NCI-H2196 treated with DMSO at 0.1 percent for 48 hours (cell line): ENCODE measurements at regions not wholly inside any gene's neighbourhood (a gene's known extent, or its start where the extent isn't known, plus 50 kb on each side); places are given as distances from the start of the nearest gene placed in this dataset.
"Not testable (repeated sequence)": the region's sequence is repeated elsewhere in the genome, so short reads cannot be mapped to it uniquely, and the experiment has no call there.

Experiments
- DNase-seq: peaks from one replicate; lab custom pipeline; 2025; ENCODE audit not compliant: unreplicated experiment; lab: John Stamatoyannopoulos, UW

DNA sequence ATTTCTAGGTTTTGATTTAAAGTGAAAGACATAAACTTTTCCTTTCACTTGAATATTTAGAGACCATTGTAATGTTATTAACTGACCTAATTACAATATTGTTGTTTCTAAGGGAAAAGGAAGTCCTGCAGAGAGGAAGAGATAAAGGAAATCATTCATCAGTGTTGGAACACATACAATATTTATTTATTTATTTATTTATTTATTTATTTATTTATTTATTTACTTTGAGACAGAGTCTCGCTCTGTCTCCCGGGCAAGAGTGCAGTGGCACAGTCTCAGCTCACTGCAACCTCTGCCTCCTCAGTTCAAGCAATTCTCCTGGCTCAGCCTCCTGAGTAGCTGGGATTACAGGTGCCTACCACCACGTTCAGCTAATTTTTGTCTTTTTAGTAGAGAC, 668.6 kb upstream of the NEGR1 start:
- not testable (repeated sequence) for DNase-seq

DNA sequence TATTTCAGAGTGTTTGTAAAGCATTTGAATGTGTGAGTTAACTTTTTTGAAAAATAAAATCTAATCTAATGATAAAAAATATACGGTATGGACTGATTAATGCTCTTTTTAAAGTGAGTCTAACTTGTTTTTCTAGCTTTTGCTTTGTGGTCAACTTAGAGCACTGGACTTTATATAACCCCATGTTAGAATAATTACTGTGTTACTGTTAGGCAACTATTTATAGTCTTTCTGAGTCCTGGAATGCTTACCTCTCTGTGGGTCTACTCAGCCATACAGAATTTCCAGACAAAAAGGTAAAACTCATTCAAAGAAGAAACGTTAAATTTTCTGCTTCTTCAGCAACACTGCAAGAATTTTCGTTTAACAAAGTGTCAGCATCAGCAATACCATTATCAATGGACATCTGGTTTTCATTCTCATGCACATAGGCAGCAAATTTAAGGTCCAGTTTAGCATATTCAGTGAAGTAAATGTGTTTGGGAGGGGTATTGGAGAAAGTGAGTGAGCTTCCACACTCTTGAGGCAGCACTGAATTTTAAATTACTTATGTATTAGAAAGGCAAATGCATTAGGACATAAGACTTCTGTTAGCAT, 664.7 kb upstream of the NEGR1 start:
- DNase-seq = no peak

DNA sequence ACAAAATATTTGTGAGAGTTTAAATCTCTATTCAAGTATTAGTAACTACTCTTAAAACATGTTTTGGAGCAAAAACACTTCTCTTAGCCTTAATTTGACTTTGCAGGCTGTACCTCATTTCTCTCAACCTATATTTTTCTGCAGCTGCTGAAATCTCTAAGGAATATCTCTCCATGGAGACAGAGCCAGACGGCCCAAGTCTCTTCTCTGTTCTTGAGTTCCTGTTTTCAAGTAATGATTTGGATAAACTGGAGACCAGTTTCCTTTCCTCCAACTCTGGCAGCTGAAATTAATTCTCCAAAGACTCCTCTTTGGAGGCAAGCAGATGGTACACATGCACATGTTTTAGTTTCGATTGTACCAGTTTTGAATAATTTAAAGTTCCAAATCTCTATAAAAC, 659.7 kb upstream of the NEGR1 start:
- DNase-seq = no peak

DNA sequence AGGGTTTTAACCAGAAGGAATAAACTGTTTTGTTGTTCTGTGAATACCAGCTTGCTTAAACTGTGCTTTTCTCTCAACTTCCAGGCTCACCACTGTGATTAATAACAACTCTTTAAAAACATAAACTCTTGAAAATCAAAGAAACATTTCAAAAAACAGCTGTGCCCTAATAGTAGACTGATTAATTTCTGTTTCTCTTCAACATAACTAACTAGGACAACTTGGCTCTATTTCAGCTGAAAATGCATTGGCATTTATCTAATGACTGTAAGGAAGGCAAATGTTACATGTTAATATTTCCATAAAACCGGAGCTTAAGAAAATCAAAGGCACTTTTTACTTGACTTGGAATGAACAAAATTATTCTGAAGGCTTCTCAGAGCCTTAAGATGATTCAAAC, 656.1 kb upstream of the NEGR1 start:
- no peak for DNase-seq

DNA sequence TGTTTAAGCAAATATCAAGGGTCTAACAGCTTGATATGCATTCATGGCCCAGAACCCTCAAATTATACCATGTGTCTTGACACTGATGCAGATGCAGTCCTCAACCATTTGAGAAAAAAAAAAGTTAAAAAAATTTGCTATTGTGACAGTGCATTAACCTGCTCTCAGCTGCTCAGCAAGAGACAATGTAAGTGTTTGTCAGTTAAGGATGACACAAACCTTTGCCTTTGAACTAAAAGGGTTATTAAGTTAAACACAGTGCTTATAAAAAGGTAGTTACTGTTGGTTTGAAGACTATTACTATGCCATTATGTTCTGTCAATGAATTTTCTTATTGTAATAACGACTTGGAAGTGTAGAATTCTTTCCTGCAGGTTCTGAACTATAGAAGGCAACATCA, 655.6 kb upstream of the NEGR1 start:
- no peak for DNase-seq

DNA sequence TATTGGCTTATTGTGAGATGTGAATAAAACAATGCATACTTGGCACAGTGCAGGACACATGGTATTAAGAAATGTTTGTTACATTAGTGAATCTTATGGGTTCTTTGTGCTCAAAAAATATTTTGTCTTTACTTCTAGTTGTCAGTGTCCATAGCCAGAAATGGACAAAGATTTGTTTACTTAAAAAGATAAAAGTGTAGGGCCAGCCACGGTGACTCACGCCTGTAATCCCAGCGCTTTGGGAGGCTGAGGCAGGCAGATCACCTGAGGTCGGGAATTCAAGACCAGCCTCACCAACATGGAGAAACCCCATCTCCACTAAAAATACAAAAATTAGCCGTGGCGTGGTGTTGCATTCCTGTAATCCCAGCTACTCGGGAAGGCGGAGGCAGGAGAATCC, 654.6 kb upstream of the NEGR1 start:
- no peak for DNase-seq

DNA sequence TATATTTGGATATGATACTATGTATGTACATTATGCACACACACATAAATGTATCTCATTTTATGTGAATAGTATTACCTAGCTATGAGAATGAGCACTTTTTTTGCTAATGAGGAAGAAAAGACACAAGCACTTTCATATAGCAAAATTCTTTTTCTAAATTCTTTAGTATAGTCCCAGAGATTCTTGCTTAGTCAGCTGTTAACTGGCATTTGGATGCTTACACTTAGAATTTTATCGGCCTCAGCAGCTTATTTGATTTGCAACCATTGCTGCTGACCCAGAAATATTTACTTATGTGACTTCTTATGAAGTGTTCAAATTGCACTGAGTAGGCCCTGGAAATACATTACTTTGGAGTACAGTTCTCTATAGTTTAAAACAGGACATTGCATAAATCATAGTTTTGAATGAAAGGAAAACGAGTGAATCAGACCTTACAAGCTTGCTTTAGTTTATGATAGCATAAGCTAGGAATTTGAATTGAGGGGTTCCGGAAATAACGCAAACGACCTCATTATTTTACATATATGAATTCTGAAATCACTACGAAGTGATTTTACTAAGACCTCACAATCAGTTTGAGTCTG, 653.9 kb upstream of the NEGR1 start:
- no peak for DNase-seq

DNA sequence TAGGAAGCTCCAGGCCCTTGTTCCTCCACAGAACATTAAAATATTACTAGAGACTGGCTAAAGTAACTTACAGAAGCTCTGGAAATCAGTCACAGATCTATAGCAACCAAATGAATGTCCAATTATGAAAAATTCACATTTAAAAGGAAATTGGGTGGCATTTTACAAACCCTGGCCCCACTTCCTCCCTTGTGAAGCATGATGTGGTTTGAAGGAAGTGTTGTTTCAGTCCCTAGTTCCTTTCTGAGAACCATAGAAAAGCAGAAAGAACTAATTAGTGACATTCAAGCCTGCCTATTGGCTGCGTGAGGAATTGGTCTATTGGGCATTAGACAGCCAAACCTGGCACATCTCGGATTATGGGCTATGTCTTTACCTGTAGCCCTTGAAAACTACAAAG, 649.7 kb upstream of the NEGR1 start:
- DNase-seq = no peak

DNA sequence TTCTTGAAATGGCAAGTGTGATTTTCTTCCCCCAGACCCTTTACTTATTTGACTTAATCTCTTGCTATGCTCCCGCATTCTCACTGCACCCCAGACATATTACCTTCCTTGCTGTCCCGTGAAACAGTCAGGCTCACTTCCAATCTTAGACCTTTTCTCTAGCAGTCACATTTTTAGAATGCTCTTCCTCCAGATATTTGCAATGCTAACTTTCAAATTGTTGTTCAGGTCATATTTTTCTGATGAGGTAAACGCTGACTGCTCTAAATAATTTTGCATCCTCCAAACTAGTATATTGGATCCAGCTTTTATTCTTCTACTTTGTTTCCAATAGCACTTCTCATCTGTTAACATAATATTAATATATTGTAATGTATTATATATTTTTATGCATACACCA, 648.2 kb upstream of the NEGR1 start:
- no peak for DNase-seq

DNA sequence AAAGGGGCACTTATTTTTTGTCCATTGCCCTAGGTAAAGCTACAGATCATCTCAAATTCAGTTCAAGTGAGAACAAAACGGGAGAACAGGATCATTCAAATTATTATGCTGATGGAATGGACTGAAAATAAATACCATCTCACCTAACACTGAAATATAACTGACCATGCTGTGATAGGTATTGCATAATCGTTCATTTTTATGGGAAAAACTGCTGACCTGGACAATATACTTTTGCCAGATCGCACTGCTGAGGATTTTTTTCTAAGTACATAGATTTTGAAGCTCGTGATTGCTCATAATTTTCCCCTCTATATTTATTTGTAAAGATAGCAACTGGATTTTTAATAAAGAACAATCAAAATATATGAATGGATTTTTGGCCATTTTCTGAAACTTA, 636.6 kb upstream of the NEGR1 start:
- DNase-seq = no peak

DNA sequence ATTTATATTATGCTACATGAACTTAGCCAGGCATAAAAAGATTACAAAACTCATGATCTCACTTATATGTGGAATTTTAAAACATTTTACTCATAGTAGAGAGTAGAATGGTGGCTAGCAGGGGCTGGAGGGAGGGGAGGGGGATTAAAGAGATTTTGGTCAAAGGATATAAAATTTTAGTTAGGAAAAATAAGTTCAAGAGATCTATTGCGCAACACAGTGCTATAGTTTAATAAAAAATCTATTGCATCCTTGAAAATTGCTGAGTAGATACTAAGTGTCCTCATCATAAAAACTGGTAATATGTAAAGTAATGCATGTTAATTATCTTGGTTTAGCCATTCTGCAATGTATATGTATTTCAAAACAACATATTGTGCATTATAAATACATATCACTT, 635.6 kb upstream of the NEGR1 start:
- no peak for DNase-seq

DNA sequence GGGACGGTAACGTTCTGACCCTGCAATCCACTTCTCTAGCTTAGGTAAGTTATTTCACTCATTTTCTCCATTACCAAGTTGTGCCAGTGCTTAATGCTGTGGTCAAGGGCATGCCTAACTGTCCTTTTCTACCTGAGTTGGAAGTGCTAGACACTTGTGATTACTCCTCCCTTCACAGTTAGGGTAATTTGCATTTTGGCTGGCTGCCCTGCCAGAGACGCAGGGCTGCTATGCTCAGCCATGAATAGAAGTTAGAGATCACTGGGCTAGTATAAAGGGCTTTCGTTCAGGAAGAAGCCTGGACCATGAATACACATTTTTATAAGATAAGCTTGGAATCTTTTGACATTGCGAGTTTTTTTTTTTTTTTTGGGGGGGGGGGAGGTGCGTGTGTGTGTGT, 633.2 kb upstream of the NEGR1 start:
- no peak for DNase-seq

DNA sequence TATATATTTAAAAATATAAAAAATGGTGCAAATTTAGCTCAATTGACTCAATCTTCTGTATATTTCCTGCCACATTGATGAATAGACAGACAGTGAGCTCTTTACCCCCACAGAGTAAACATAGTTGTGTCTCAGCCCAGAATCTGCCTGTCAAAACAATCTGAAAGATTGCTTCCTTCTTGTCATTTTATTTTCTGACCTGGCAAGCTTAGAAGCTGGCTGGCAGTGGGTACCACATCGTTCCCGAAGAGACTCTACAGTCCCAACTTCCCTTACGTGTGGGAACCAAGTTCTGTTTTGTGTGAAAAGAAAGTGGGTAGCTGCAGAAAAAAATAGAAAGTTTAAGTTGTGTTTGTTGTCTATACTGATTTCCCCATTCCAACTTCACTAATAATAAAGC, 629.3 kb upstream of the NEGR1 start:
- DNase-seq = no peak

DNA sequence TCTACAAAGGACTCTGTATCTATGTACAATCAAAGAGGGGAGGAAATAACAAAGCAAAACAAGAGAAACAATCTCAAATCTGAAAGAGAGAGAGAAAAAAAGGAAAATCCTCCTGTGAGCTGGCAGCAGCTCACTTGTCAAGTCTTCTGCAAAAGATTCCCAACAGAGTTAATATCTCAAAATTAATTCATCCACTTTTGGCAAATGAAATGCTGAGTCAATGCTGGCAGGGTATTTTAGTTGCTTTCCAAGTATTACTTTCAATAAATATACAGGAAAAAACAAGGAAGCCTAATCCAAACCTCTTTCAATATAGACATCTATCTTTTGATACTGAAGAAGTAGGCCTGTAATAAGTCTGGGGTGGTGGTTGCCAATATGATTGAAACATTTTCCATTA, 613.9 kb upstream of the NEGR1 start:
- DNase-seq = no peak

DNA sequence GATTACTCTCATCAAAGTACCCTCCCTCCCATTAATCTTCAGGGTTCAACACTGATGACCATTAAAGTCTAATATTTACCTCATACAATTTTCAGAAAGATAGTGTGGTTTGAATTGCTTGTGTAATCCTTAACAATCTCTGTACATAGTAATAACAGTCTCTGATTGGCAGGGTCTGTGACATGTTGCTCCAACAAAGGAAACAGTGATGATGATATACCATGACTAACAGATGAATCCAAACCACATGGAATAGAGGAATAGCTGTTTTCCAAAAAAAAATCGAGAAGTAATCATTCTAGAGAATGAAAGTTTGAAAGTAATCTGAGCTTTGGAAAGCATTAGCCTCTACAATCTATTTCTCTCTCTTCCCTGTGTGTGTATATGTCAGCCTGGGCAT, 610.1 kb upstream of the NEGR1 start:
- no peak for DNase-seq

DNA sequence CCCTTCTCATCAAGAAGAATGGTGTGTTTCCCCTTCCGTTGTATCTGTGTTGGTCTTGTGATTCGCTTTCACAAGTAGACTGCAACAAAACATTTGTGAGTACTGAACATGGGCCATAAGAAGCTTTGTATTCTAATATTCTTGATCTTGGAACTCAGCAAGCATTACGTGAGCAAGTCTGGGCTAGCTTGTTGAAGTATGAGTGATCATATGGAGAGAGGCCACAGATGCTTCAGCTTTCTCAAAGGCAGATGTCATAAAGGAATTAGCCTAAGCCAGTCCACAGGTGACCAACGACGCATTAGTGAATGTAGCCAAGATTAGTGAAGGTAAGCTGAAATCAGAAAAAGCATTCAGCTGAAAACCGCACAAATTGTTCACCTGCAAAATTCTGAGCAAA, 609.6 kb upstream of the NEGR1 start:
- DNase-seq = no peak

DNA sequence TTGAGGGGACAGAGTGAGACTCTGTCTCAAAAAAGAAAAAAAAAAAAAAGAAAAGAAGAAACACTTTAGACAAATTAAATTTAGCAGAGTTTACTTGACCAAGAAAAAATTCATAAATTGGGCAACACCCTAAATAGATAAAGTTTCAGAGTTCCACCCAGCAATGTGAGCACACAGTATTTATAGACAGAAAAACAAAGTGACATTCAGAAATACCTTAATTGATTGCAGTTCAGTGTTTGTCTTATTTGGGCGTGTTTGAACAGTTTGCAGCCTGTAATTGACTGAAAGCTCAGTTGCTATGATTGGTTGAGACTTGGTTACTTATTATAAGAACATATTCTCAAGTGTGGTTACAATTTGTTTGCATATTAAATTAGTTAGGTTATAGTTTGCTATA, 603.5 kb upstream of the NEGR1 start:
- DNase-seq = no peak

DNA sequence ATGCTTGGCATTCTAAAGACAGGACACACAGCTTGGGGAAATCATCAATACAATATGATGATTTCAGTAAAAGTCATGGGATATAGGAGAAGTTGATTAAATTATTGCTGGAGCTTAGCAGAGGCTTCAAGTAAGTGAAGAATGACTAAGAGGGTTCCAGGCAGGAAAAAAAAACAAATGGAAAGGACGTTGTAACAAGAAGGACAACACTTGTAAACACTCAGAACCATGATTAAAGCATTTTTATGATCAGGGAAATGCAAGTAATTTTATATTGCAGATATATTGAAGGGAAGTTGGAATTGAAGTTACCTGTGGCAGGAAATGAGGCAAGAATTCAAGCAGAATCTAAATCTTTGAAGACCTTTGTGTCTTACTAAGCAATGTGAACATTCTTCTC, 602.7 kb upstream of the NEGR1 start:
- no peak for DNase-seq

DNA sequence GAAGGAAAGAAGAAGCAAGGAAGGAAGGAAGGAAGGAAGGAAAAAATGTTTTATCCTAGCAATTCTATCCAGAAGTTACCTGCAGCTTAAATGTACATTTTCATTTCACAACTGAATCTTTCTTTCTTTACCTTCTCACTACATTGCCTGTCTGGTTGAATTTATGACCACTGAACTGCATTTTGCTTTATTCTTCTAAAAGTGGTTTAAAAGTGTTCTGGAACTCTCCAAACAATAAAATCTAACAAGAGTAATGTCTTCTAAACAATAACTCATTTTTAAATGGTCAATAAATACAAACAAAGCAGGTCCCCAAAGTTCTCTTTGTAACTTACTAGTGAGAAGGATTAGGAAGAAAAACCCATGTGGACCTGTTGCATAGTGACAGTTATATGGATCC, 587.5 kb upstream of the NEGR1 start:
- DNase-seq = no peak

DNA sequence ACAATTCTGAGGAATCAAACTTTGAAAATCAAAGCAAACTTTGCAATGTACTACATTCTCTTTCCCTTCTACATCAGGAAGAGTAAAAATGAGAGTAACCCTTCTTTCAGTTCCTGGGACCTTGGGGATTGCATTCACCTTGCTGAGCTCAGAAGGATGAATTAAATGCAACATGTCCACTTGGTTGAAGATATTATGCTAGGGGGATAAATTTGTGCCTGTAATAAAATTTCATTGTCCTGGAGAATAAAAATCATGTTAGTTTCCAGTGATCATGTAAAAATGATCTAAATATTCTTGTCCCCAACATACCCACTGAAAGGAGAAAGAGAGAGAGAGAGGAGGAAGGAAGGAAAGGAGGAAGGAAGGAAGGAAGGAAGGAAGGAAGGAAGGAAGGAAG, 587.1 kb upstream of the NEGR1 start:
- DNase-seq = no peak

DNA sequence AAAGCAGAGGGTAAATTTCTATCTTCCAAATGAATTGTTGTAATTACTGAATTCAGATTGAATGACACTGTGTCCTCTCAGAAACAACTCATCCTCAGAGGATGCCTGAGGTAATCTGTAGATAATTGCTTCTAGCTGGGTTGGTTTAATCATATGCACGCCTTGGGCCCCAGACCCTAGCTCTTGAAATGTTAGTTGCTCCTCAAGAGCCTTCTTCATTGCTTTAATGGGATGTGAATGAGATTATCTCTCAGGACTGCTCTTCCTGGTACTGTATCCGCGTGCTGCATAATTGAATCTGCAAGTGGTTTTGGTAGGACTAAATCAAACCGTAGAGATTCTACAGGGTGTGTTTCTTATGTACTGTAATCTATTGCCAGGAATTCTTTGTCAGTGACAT, 569.3 kb upstream of the NEGR1 start:
- DNase-seq = no peak

DNA sequence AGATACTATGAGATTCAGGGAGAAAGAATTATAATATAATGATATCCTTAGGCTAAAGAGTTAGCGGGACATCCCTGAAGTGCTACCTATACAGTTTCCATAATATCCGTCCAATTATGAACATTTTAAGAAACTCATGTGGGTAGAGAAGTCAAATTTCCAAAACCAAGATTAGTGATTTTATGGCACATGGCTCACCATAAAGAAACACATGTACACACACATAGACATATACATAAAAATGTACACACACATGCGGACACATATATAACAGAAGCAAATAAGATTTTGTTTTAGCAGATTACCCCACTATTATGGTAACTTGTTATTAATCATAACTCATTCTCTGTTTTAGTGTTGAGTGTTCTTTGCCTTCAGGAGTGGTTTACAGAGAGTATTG, 566.7 kb upstream of the NEGR1 start:
- DNase-seq = no peak

DNA sequence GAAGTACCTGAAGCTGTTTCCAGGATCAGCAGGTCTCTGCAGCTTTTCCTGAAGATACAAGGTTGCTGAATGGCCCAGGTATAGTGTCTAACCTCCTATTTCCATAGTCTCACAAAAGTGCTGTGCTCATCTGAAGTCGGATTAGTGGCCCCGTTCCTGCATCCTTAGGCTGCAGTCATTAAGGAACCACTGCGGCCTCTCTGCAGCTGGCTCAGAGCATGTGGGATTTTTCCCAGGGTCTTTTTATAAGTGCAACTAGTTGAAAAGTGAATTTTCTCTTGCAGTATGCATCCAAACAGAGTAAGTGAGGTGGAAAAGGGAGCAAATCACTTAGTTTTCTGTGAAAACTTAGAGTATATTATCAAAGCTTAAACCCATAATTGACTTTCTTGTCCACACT, 565.3 kb upstream of the NEGR1 start:
- no peak for DNase-seq
